PC-3 (cell line): ENCODE measurements at regions not wholly inside any gene's neighbourhood (a gene's known extent, or its start where the extent isn't known, plus 50 kb on each side); places are given as distances from the start of the nearest gene placed in this dataset.

Experiments
- EZH2phosphoT487 ChIP-seq: fragments of 300-600 bp; sonication (generic); IDR thresholded peaks from 2 replicates; pipeline ENCODE4 v1.6.1; 2018; ENCODE audit warnings: mild to moderate bottlenecking, antibody characterized with exemption, low read length, borderline replicate concordance
- TF ChIP-seq, protein P1 (sequence below): fragments of 300-600 bp; sonication (generic); conservative IDR thresholded peaks from 2 replicates; pipeline ENCODE4 v1.5.1; 2017; ENCODE audit warnings: antibody characterized with exemption, low read depth, mild to moderate bottlenecking, low read length

DNA sequence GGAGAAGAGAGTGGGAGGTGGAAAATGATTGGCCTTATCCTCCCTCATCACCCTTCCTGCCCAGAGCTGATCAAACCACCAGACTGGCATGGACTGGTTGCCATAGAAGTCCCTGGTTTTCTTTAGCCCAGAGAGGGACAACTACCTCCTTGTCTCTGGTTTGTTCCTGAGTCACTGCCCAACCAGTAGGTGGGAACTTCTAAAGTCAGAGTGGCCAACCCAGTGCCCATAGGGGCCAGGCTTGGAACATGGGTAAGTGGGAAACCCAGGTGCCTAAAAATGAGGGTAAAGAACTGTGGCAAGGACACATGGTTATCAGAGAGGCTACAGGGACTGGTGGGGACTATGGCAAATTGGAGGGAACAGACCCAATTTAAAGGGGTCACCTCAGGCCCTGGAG, 63.8 kb downstream of the FAM241B start:
- TF ChIP-seq, protein P1, sequence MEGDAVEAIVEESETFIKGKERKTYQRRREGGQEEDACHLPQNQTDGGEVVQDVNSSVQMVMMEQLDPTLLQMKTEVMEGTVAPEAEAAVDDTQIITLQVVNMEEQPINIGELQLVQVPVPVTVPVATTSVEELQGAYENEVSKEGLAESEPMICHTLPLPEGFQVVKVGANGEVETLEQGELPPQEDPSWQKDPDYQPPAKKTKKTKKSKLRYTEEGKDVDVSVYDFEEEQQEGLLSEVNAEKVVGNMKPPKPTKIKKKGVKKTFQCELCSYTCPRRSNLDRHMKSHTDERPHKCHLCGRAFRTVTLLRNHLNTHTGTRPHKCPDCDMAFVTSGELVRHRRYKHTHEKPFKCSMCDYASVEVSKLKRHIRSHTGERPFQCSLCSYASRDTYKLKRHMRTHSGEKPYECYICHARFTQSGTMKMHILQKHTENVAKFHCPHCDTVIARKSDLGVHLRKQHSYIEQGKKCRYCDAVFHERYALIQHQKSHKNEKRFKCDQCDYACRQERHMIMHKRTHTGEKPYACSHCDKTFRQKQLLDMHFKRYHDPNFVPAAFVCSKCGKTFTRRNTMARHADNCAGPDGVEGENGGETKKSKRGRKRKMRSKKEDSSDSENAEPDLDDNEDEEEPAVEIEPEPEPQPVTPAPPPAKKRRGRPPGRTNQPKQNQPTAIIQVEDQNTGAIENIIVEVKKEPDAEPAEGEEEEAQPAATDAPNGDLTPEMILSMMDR: no peak
- TF ChIP-seq EZH2phosphoT487: no peak
